HepG2 (cell line): ENCODE measurements at regions not wholly inside any gene's neighbourhood (a gene's known extent, or its start where the extent isn't known, plus 50 kb on each side); places are given as distances from the start of the nearest gene placed in this dataset.
"Not testable (repeated sequence)": the region's sequence is repeated elsewhere in the genome, so short reads cannot be mapped to it uniquely, and the experiment has no call there.

ENCODE experiments used
- ARHGAP35 ChIP-seq: sonication (generic); formaldehyde crosslinking; IDR thresholded peaks from 2 replicates; pipeline ENCODE4 v1.9.0; 2022; ENCODE audit warnings: mild to moderate bottlenecking, inconsistent platforms, moderate library complexity, missing genetic modification reagents, borderline replicate concordance
- ARID2 ChIP-seq: sonication (generic); formaldehyde crosslinking; IDR thresholded peaks from 2 replicates; pipeline ENCODE4 v1.8.1; 2022; ENCODE audit warnings: mild to moderate bottlenecking, missing genetic modification reagents, borderline replicate concordance
- POLR2A ChIP-seq, 2 experiments: IDR thresholded peaks; 2 replicates each; pipeline ENCODE4 v1.6.1; 2011; ENCODE audit warnings: low read depth in 2 of 2, low read length in 2 of 2, mild to moderate bottlenecking in 1 of 2, moderate library complexity in 1 of 2; ENCODE audit not compliant: insufficient read depth in 1 of 2
- POLR2AphosphoS5 ChIP-seq: IDR thresholded peaks from 2 replicates; pipeline ENCODE4 v1.6.1; 2012; ENCODE audit warnings: low read depth, low read length
- PTBP1 ChIP-seq: fragments of 200-400 bp; formaldehyde crosslinking; IDR thresholded peaks from 2 replicates; pipeline ENCODE4 v1.6.1; 2018; ENCODE audit warnings: low read length, low read depth; ENCODE audit not compliant: poor library complexity, severe bottlenecking
- ZNF253 ChIP-seq: sonication (generic); formaldehyde crosslinking; IDR thresholded peaks from 2 replicates; pipeline ENCODE4 v1.8.0; 2022; ENCODE audit warnings: mild to moderate bottlenecking, missing genetic modification reagents, borderline replicate concordance
- ZZZ3 ChIP-seq: sonication (generic); formaldehyde crosslinking; IDR thresholded peaks from 2 replicates; pipeline ENCODE4 v1.4.0; 2020; ENCODE audit warnings: missing genetic modification reagents, mild to moderate bottlenecking, borderline replicate concordance
- TF ChIP-seq, protein P1 (sequence below): sonication (generic); formaldehyde crosslinking; IDR thresholded peaks from 2 replicates; pipeline ENCODE4 v1.5.0; 2020; ENCODE audit warnings: mild to moderate bottlenecking, missing genetic modification reagents, moderate library complexity
- TF ChIP-seq, protein P2 (sequence below): sonication (generic); formaldehyde crosslinking; IDR thresholded peaks from 2 replicates; pipeline ENCODE4 v1.4.0; 2020; ENCODE audit warnings: missing genetic modification reagents, borderline replicate concordance
- TF ChIP-seq, protein P3 (sequence below): sonication (generic); formaldehyde crosslinking; conservative IDR thresholded peaks from 2 replicates; pipeline ENCODE4 v1.8.0; 2022; ENCODE audit warnings: missing genetic modification reagents
- TF ChIP-seq, protein P4 (sequence below), 2 experiments: IDR thresholded peaks; 2 replicates each; pipeline ENCODE4 v1.6.1; 2011 to 2012; ENCODE audit warnings: low read length in 2 of 2, borderline replicate concordance in 1 of 2, low read depth in 1 of 2, mild to moderate bottlenecking in 1 of 2, moderate library complexity in 1 of 2

DNA sequence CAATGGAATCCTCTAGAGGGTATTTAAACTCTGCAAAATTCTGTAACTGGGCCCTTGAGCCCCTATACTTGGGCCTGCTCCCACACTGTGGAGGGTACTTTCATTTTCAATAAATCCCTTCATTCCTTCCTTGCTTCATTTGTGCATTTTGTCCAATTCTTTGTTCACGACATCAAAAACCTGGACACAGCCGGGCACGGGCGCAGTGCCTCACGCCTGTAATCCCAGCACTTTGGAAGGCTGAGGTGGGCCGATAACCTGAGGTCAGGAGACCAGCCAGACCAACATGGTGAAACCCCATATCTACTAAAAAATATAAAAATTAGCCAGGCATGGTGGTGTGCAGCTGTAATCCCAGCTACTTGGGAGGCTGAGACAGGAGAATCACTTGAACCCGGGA lies 714.9 kb upstream of the NOVA1 start:
- TF ChIP-seq, protein P1, sequence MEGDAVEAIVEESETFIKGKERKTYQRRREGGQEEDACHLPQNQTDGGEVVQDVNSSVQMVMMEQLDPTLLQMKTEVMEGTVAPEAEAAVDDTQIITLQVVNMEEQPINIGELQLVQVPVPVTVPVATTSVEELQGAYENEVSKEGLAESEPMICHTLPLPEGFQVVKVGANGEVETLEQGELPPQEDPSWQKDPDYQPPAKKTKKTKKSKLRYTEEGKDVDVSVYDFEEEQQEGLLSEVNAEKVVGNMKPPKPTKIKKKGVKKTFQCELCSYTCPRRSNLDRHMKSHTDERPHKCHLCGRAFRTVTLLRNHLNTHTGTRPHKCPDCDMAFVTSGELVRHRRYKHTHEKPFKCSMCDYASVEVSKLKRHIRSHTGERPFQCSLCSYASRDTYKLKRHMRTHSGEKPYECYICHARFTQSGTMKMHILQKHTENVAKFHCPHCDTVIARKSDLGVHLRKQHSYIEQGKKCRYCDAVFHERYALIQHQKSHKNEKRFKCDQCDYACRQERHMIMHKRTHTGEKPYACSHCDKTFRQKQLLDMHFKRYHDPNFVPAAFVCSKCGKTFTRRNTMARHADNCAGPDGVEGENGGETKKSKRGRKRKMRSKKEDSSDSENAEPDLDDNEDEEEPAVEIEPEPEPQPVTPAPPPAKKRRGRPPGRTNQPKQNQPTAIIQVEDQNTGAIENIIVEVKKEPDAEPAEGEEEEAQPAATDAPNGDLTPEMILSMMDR (CRISPR knock-in tag) = not testable (repeated sequence)
- not testable (repeated sequence) for TF ChIP-seq PTBP1; ZNF253 (CRISPR knock-in tag); ARID2; POLR2AphosphoS5; ZZZ3; POLR2A (IDR thresholded peaks at IDR 0.05; ENCODE audit: insufficient read depth in 1 of 2, low read depth in 2 of 2, low read length in 2 of 2); ARHGAP35 (CRISPR knock-in tag)
- TF ChIP-seq, protein P2, sequence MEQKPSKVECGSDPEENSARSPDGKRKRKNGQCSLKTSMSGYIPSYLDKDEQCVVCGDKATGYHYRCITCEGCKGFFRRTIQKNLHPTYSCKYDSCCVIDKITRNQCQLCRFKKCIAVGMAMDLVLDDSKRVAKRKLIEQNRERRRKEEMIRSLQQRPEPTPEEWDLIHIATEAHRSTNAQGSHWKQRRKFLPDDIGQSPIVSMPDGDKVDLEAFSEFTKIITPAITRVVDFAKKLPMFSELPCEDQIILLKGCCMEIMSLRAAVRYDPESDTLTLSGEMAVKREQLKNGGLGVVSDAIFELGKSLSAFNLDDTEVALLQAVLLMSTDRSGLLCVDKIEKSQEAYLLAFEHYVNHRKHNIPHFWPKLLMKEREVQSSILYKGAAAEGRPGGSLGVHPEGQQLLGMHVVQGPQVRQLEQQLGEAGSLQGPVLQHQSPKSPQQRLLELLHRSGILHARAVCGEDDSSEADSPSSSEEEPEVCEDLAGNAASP (CRISPR knock-in tag) = not testable (repeated sequence)
- TF ChIP-seq, protein P3, sequence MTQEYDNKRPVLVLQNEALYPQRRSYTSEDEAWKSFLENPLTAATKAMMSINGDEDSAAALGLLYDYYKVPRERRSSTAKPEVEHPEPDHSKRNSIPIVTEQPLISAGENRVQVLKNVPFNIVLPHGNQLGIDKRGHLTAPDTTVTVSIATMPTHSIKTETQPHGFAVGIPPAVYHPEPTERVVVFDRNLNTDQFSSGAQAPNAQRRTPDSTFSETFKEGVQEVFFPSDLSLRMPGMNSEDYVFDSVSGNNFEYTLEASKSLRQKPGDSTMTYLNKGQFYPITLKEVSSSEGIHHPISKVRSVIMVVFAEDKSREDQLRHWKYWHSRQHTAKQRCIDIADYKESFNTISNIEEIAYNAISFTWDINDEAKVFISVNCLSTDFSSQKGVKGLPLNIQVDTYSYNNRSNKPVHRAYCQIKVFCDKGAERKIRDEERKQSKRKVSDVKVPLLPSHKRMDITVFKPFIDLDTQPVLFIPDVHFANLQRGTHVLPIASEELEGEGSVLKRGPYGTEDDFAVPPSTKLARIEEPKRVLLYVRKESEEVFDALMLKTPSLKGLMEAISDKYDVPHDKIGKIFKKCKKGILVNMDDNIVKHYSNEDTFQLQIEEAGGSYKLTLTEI = not testable (repeated sequence)
- TF ChIP-seq, protein P4, sequence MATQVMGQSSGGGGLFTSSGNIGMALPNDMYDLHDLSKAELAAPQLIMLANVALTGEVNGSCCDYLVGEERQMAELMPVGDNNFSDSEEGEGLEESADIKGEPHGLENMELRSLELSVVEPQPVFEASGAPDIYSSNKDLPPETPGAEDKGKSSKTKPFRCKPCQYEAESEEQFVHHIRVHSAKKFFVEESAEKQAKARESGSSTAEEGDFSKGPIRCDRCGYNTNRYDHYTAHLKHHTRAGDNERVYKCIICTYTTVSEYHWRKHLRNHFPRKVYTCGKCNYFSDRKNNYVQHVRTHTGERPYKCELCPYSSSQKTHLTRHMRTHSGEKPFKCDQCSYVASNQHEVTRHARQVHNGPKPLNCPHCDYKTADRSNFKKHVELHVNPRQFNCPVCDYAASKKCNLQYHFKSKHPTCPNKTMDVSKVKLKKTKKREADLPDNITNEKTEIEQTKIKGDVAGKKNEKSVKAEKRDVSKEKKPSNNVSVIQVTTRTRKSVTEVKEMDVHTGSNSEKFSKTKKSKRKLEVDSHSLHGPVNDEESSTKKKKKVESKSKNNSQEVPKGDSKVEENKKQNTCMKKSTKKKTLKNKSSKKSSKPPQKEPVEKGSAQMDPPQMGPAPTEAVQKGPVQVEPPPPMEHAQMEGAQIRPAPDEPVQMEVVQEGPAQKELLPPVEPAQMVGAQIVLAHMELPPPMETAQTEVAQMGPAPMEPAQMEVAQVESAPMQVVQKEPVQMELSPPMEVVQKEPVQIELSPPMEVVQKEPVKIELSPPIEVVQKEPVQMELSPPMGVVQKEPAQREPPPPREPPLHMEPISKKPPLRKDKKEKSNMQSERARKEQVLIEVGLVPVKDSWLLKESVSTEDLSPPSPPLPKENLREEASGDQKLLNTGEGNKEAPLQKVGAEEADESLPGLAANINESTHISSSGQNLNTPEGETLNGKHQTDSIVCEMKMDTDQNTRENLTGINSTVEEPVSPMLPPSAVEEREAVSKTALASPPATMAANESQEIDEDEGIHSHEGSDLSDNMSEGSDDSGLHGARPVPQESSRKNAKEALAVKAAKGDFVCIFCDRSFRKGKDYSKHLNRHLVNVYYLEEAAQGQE (IDR thresholded peaks at IDR 0.05; ENCODE audit: borderline replicate concordance in 1 of 2, low read depth in 1 of 2, low read length in 2 of 2) = not testable (repeated sequence)
